HepG2 (cell line): ENCODE measurements at regions not wholly inside any gene's neighbourhood (a gene's known extent, or its start where the extent isn't known, plus 50 kb on each side); places are given as distances from the start of the nearest gene placed in this dataset.

ENCODE experiments used
- CHD2 ChIP-seq: IDR thresholded peaks from 2 replicates; pipeline ENCODE4 v1.6.1; 2011; ENCODE audit warnings: low read depth, low read length, improper control_type of control experiment
- NR2C2 ChIP-seq: sonication (generic); formaldehyde crosslinking; IDR thresholded peaks from 2 replicates; pipeline ENCODE4 v1.4.0; 2020; ENCODE audit warnings: missing genetic modification reagents, mild to moderate bottlenecking, moderate library complexity, borderline replicate concordance
- ZNF232 ChIP-seq: sonication (generic); formaldehyde crosslinking; IDR thresholded peaks from 2 replicates; pipeline ENCODE4 v1.4.0; 2020; ENCODE audit warnings: missing genetic modification reagents, borderline replicate concordance
- ZNF850 ChIP-seq: sonication (generic); formaldehyde crosslinking; conservative IDR thresholded peaks from 2 replicates; pipeline ENCODE4 v1.9.0; 2021; ENCODE audit warnings: mild to moderate bottlenecking, missing genetic modification reagents
- TF ChIP-seq, protein P1 (sequence below): sonication (generic); formaldehyde crosslinking; IDR thresholded peaks from 2 replicates; pipeline ENCODE4 v1.5.0; 2020; ENCODE audit warnings: mild to moderate bottlenecking, missing genetic modification reagents, moderate library complexity
- TF ChIP-seq, protein P2 (sequence below), 2 experiments: fragments of 450-650 bp in 1 of 2; sonication (generic) in 1 of 2; formaldehyde crosslinking; IDR thresholded peaks; 2 replicates each; pipeline versions ENCODE4 v1.5.0 to v1.8.0; 2020 to 2022; ENCODE audit warnings: mild to moderate bottlenecking in 1 of 2, missing genetic modification reagents in 1 of 2
- TF ChIP-seq, protein P3 (sequence below): sonication (generic); formaldehyde crosslinking; IDR thresholded peaks from 2 replicates; pipeline ENCODE4 v1.8.1; 2023; ENCODE audit warnings: mild to moderate bottlenecking, moderate library complexity, missing genetic modification reagents

DNA sequence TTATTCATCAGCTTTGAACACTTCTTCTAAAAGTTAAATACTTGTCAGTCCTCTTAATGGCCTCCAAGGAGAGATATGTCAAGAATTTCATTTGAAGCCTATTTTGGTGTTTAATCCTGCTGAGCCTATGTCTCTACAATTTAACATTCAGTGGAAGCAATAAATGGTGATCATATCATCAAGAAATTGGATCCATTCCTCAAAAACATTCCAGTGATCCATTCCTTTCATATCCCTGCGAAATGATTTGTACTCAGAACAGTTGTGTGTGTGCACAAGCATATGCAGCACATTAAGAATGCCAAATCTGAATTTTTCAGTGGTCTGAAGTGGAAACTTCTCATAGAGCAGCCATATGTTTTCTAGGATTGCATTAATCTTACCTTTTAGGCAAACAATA lies 373.7 kb upstream of the SYT1 start:
- TF ChIP-seq, protein P1, sequence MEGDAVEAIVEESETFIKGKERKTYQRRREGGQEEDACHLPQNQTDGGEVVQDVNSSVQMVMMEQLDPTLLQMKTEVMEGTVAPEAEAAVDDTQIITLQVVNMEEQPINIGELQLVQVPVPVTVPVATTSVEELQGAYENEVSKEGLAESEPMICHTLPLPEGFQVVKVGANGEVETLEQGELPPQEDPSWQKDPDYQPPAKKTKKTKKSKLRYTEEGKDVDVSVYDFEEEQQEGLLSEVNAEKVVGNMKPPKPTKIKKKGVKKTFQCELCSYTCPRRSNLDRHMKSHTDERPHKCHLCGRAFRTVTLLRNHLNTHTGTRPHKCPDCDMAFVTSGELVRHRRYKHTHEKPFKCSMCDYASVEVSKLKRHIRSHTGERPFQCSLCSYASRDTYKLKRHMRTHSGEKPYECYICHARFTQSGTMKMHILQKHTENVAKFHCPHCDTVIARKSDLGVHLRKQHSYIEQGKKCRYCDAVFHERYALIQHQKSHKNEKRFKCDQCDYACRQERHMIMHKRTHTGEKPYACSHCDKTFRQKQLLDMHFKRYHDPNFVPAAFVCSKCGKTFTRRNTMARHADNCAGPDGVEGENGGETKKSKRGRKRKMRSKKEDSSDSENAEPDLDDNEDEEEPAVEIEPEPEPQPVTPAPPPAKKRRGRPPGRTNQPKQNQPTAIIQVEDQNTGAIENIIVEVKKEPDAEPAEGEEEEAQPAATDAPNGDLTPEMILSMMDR (CRISPR knock-in tag) = no peak
- TF ChIP-seq CHD2 (no peak), ZNF232 (no peak), ZNF850 (CRISPR knock-in tag) (no peak), NR2C2 (CRISPR knock-in tag) (no peak)
- TF ChIP-seq, protein P2, sequence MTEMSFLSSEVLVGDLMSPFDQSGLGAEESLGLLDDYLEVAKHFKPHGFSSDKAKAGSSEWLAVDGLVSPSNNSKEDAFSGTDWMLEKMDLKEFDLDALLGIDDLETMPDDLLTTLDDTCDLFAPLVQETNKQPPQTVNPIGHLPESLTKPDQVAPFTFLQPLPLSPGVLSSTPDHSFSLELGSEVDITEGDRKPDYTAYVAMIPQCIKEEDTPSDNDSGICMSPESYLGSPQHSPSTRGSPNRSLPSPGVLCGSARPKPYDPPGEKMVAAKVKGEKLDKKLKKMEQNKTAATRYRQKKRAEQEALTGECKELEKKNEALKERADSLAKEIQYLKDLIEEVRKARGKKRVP (CRISPR knock-in tag; IDR thresholded peaks at IDR 0.05) = no peak
- TF ChIP-seq, protein P3, sequence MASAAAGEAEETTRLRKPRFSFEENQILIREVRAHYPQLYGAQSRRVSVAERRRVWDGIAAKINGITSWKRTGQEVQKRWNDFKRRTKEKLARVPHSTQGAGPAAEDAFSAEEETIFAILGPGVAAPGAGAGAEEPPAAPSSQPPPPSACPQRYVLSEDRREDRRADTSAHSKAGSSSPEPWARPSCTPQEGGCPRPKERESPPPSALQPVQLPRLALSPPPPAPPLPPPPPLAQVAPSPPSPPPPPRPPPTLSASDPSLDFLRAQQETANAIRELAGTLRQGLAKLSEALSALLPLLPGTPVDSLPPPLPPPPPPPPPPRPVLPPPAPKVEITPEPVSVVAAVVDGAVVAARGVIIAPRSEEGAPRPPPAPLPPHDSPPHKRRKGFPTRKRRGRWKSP (CRISPR knock-in tag) = no peak
